T-helper 2 cell treated with Interferon-gamma antibody and Interleukin-4, amounts not matched to agents 100 ng/mL and 5 ng/mL, for 36 hours (primary cell): ENCODE measurements at regions not wholly inside any gene's neighbourhood (a gene's known extent, or its start where the extent isn't known, plus 50 kb on each side); places are given as distances from the start of the nearest gene placed in this dataset.

ENCODE experiments used
- intact Hi-C: fragments of 100-400 bp; cut with micrococcal nuclease; formaldehyde crosslinking; loops from one replicate; pipeline ENCODE4 v1.15.1; 2023

GRCh38 chr13:65892859-65893258 lies 1337.3 kb downstream of the PCDH9 start:
- intact Hi-C loops: no loop called here

- intact Hi-C loops: no loop called here
These were observed 1340.8 kb downstream of the PCDH9 start for GRCh38 chr13:65889368-65889767.

GRCh38 chr13:65882810-65883209 lies 1347.3 kb downstream of the PCDH9 start:
- intact Hi-C loops: no loop called here

- intact Hi-C loops: no loop called here
These were observed 1348.5 kb downstream of the PCDH9 start for GRCh38 chr13:65881561-65882155.

- intact Hi-C loops: no loop called here
These were observed 1355.1 kb downstream of the PCDH9 start for GRCh38 chr13:65875031-65875430.

- intact Hi-C loops: no loop called here
These were observed 1357.7 kb downstream of the PCDH9 start for GRCh38 chr13:65872448-65872847.

GRCh38 chr13:65868884-65869283 lies 1361.3 kb downstream of the PCDH9 start:
- intact Hi-C loops: no loop called here

- intact Hi-C loops: no loop called here
These were observed 1362.0 kb downstream of the PCDH9 start for GRCh38 chr13:65868099-65868498.

- intact Hi-C loops: no loop called here
These were observed 1364.0 kb downstream of the PCDH9 start for GRCh38 chr13:65866138-65866537.

GRCh38 chr13:65865206-65865605 lies 1364.9 kb downstream of the PCDH9 start:
- intact Hi-C loops: no loop called here

GRCh38 chr13:65864039-65864438 lies 1366.1 kb downstream of the PCDH9 start:
- intact Hi-C loops: no loop called here

- intact Hi-C loops: no loop called here
These were observed 1369.8 kb downstream of the PCDH9 start for GRCh38 chr13:65860306-65860705.

- intact Hi-C loops: no loop called here
These were observed 1372.1 kb downstream of the PCDH9 start for GRCh38 chr13:65857942-65858565.

- intact Hi-C loops: no loop called here
These were observed 1373.7 kb downstream of the PCDH9 start for GRCh38 chr13:65856431-65856830.

- intact Hi-C loops: no loop called here
These were observed 1374.8 kb downstream of the PCDH9 start for GRCh38 chr13:65855242-65855805.

GRCh38 chr13:65854431-65854830 lies 1375.7 kb downstream of the PCDH9 start:
- intact Hi-C loops: no loop called here

- intact Hi-C loops: no loop called here
These were observed 1385.8 kb downstream of the PCDH9 start for GRCh38 chr13:65844266-65844841.

- intact Hi-C loops: no loop called here
These were observed 1386.8 kb downstream of the PCDH9 start for GRCh38 chr13:65843314-65843731.

GRCh38 chr13:65841156-65841555 lies 1389.0 kb downstream of the PCDH9 start:
- intact Hi-C loops: no loop called here

- intact Hi-C loops: no loop called here
These were observed 1394.1 kb downstream of the PCDH9 start for GRCh38 chr13:65836066-65836465.

- intact Hi-C loops: no loop called here
These were observed 1395.2 kb downstream of the PCDH9 start for GRCh38 chr13:65834897-65835296.

- intact Hi-C loops: no loop called here
These were observed 1399.5 kb downstream of the PCDH9 start for GRCh38 chr13:65830411-65831205.
